H1 (cell line): ENCODE measurements at regions not wholly inside any gene's neighbourhood (a gene's known extent, or its start where the extent isn't known, plus 50 kb on each side); places are given as distances from the start of the nearest gene placed in this dataset.

ENCODE experiments used
- CTCF ChIA-PET: fragments of 300-600 bp; sonication (Branson Sonifier 250); formaldehyde crosslinking; loops from one replicate; lab custom pipeline; 2021; ENCODE audit not compliant: partially characterized antibody; lab: Charles Lee
- POLR2A ChIA-PET: fragments of 300-600 bp; sonication (Branson Sonifier 250); formaldehyde crosslinking; loops from one replicate; lab custom pipeline; 2021; ENCODE audit warnings: inconsistent platforms; ENCODE audit not compliant: partially characterized antibody; lab: Charles Lee
- DNase-seq, 2 experiments: peaks; one replicate each; pipeline versions ENCODE4 v3.0.0 to v3.0.0-alpha.2; 2010 to 2022; ENCODE audit warnings: low spot score in 2 of 2, low read depth in 1 of 2, mixed read lengths in 1 of 2
- FAIRE-seq: peaks from 2 replicates; lab custom pipeline; 2011; peaks lifted over from hg19 to GRCh38; lab: Jason Lieb, UNC
- H2AFZ ChIP-seq: 2 replicates; pipeline ENCODE4 v1.8.1; 2012; ENCODE audit warnings: low read length, inconsistent platforms
- H2AK5ac ChIP-seq: 2 replicates; pipeline ENCODE4 v1.6.1; 2013; ENCODE audit warnings: low read depth, low read length
- H2BK120ac ChIP-seq: replicated peaks from 2 replicates; pipeline ENCODE3; 2013; ENCODE audit warnings: low read depth, low read length, inconsistent platforms
- H2BK12ac ChIP-seq: 2 replicates; pipeline ENCODE4 v1.6.1; 2013; ENCODE audit warnings: low read depth, low read length
- H2BK15ac ChIP-seq: 2 replicates; pipeline ENCODE4 v1.6.1; 2013; ENCODE audit warnings: low read length
- H2BK20ac ChIP-seq: 2 replicates; pipeline ENCODE4 v1.6.1; 2013; ENCODE audit warnings: low read length
- H2BK5ac ChIP-seq: 2 replicates; pipeline ENCODE4 v1.6.1; 2013; ENCODE audit warnings: low read depth, low read length
- H3K14ac ChIP-seq: 2 replicates; pipeline ENCODE4 v1.6.1; 2013; ENCODE audit warnings: inconsistent platforms; ENCODE audit not compliant: insufficient read length
- H3K18ac ChIP-seq: 2 replicates; pipeline ENCODE4 v1.6.1; 2013; ENCODE audit warnings: low read length; ENCODE audit errors: extremely low read depth
- H3K23ac ChIP-seq: 2 replicates; pipeline ENCODE4 v1.6.1; 2013; ENCODE audit warnings: inconsistent platforms; ENCODE audit not compliant: insufficient read length
- H3K23me2 ChIP-seq: 2 replicates; pipeline ENCODE4 v1.6.1; 2013; ENCODE audit warnings: low read depth, low read length
- H3K27ac ChIP-seq: 2 replicates; pipeline ENCODE4 v1.6.1; 2011; ENCODE audit warnings: low read depth, low read length, inconsistent platforms
- H3K27me3 ChIP-seq, 4 experiments: replicated peaks in 1 of 4; 1 replicate in 1 of 4; 2 replicates in 3 of 4; pipeline versions ENCODE4 v1.6.1 to v1.8.1; 2011 to 2013; ENCODE audit warnings: low read length in 3 of 4, mild to moderate bottlenecking in 3 of 4, inconsistent platforms in 2 of 4, mixed read lengths in 2 of 4, moderate library complexity in 1 of 4; ENCODE audit not compliant: control insufficient read depth in 3 of 4, insufficient read depth in 3 of 4; ENCODE audit errors: extremely low read depth in 1 of 4
- H3K36me3 ChIP-seq, 4 experiments: 2 replicates each; pipeline versions ENCODE4 v1.6.1 to v1.8.1; 2011 to 2013; ENCODE audit warnings: mild to moderate bottlenecking in 4 of 4, low read length in 3 of 4, moderate library complexity in 2 of 4, control low read depth in 1 of 4, inconsistent platforms in 1 of 4; ENCODE audit not compliant: insufficient read depth in 4 of 4, control insufficient read depth in 2 of 4
- H3K4ac ChIP-seq: replicated peaks from 2 replicates; pipeline ENCODE3; 2013; ENCODE audit warnings: low read length, low read depth, mixed read lengths, inconsistent platforms; ENCODE audit not compliant: insufficient read length
- H3K4me1 ChIP-seq, 4 experiments: replicated peaks in 1 of 4; 1 replicate in 1 of 4; 2 replicates in 3 of 4; pipeline versions ENCODE4 v1.6.1 to v1.8.1; 2011 to 2013; ENCODE audit warnings: low read length in 3 of 4, inconsistent platforms in 2 of 4, mixed read lengths in 1 of 4; ENCODE audit not compliant: insufficient read depth in 4 of 4, control insufficient read depth in 3 of 4
- H3K4me2 ChIP-seq, 2 experiments: 2 replicates each; pipeline versions ENCODE4 v1.6.1 to v1.8.1; 2011 to 2013; ENCODE audit warnings: low read depth in 2 of 2, low read length in 2 of 2, control low read depth in 1 of 2, inconsistent platforms in 1 of 2, mild to moderate bottlenecking in 1 of 2; ENCODE audit not compliant: insufficient read depth in 1 of 2
- H3K4me3 ChIP-seq, 4 experiments: fragments of 200-600, 300-600 bp in 1 of 4; sonication (generic), shearing (Covaris generic), sonication (Bioruptor Twin) in 1 of 4; 2 replicates each; pipeline versions ENCODE4 v1.5.1 to v1.8.1; 2011 to 2016; ENCODE audit warnings: low read length in 4 of 4, low read depth in 3 of 4, control low read depth in 2 of 4, inconsistent platforms in 2 of 4, mild to moderate bottlenecking in 2 of 4, mixed read lengths in 1 of 4, moderate library complexity in 1 of 4; ENCODE audit not compliant: insufficient read depth in 2 of 4; ENCODE audit errors: extremely low read depth in 1 of 4
- H3K56ac ChIP-seq: replicated peaks from 2 replicates; pipeline ENCODE3; 2013; ENCODE audit warnings: low read depth, mild to moderate bottlenecking, mixed read lengths, low read length, inconsistent platforms; ENCODE audit not compliant: insufficient read length
- H3K79me1 ChIP-seq: 2 replicates; pipeline ENCODE4 v1.6.1; 2013; ENCODE audit warnings: low read depth, low read length, control low read depth
- H3K79me2 ChIP-seq, 2 experiments: 2 replicates each; pipeline versions ENCODE4 v1.6.1 to v1.8.1; 2012 to 2013; ENCODE audit warnings: low read length in 2 of 2, mild to moderate bottlenecking in 2 of 2, inconsistent platforms in 1 of 2; ENCODE audit not compliant: insufficient read depth in 2 of 2, control insufficient read depth in 1 of 2
- H3K9ac ChIP-seq, 4 experiments: replicated peaks in 1 of 4; 1 replicate in 1 of 4; 2 replicates in 3 of 4; pipeline versions ENCODE4 v1.6.1 to v1.8.1; 2011 to 2013; ENCODE audit warnings: low read depth in 3 of 4, low read length in 3 of 4, control low read depth in 2 of 4, mild to moderate bottlenecking in 2 of 4, moderate library complexity in 2 of 4, inconsistent platforms in 1 of 4; ENCODE audit errors: extremely low read depth in 1 of 4
- H3K9me3 ChIP-seq, 2 experiments: 2 replicates each; pipeline versions ENCODE4 v1.6.1 to v1.8.1; 2012 to 2013; ENCODE audit warnings: mild to moderate bottlenecking in 2 of 2, moderate library complexity in 2 of 2, control low read depth in 1 of 2, inconsistent platforms in 1 of 2, low read depth in 1 of 2, low read length in 1 of 2, mixed read lengths in 1 of 2; ENCODE audit not compliant: insufficient read depth in 2 of 2
- H4K20me1 ChIP-seq, 2 experiments: replicated peaks in 1 of 2; 2 replicates each; pipeline versions ENCODE3 to v1.8.1; 2011 to 2013; ENCODE audit warnings: inconsistent platforms in 2 of 2, low read length in 2 of 2, mild to moderate bottlenecking in 1 of 2; ENCODE audit not compliant: insufficient read depth in 2 of 2, control insufficient read depth in 1 of 2
- H4K5ac ChIP-seq: 2 replicates; pipeline ENCODE4 v1.6.1; 2013; ENCODE audit warnings: low read length, low read depth, mixed read lengths, inconsistent platforms; ENCODE audit not compliant: insufficient read length
- H4K8ac ChIP-seq: 2 replicates; pipeline ENCODE4 v1.8.0; 2013; ENCODE audit warnings: mild to moderate bottlenecking, moderate library complexity, low read length, inconsistent platforms; ENCODE audit not compliant: insufficient read depth; ENCODE audit errors: extremely low read depth
- H4K91ac ChIP-seq: replicated peaks from 2 replicates; pipeline ENCODE3; 2013; ENCODE audit warnings: low read length, mixed read lengths, inconsistent platforms; ENCODE audit not compliant: insufficient read length
- ATF3 ChIP-seq: IDR thresholded peaks from 2 replicates; pipeline ENCODE4 v1.6.1; 2011; ENCODE audit warnings: low read depth, mild to moderate bottlenecking, low read length; ENCODE audit not compliant: insufficient read depth
- EP300 ChIP-seq, 2 experiments: IDR thresholded peaks; 1 replicate in 1 of 2; 2 replicates in 1 of 2; pipeline ENCODE4 v1.6.1; 2011 to 2012; ENCODE audit warnings: low read depth in 2 of 2, low read length in 2 of 2, mild to moderate bottlenecking in 2 of 2, borderline replicate concordance in 1 of 2, inconsistent platforms in 1 of 2, moderate library complexity in 1 of 2
- KDM5A ChIP-seq: fragments of 200-600 bp; IDR thresholded peaks from 2 replicates; pipeline ENCODE4 v1.7.1; 2012; ENCODE audit warnings: mild to moderate bottlenecking, low read length, inconsistent platforms, mixed read lengths
- NRF1 ChIP-seq: IDR thresholded peaks from 2 replicates; pipeline ENCODE4 v1.6.1; 2011; ENCODE audit warnings: mild to moderate bottlenecking, low read depth, low read length, improper control_type of control experiment
- RBBP5 ChIP-seq: IDR thresholded peaks from 2 replicates; pipeline ENCODE4 v1.7.1; 2012; ENCODE audit warnings: low read depth, mild to moderate bottlenecking, inconsistent platforms, low read length, moderate library complexity, borderline replicate concordance
- TBP ChIP-seq: IDR thresholded peaks from 2 replicates; pipeline ENCODE4 v1.6.1; 2011; ENCODE audit warnings: low read depth, low read length, improper control_type of control experiment

GRCh38 chr14:28488684-28489083, 277.9 kb upstream of the FOXG1 start:
- POLR2A ChIA-PET = no interaction called here
- no peaks in the 10 kb centered on the region for H4K20me1 ChIP-seq
- no peak overlapping the region for H4K8ac ChIP-seq
- no peaks in the 10 kb centered on the region for H3K79me1 ChIP-seq
- H4K91ac ChIP-seq = no peak overlapping the region
- H2BK120ac ChIP-seq = no peak overlapping the region
- H3K23ac ChIP-seq = no peak overlapping the region
- H2BK12ac ChIP-seq = no peak overlapping the region
- H3K4me1 ChIP-seq = no peaks in the 10 kb centered on the region
- H3K27ac ChIP-seq = no peak overlapping the region
- no peaks in the 10 kb centered on the region for H3K23me2 ChIP-seq
- FAIRE-seq = no peak
- DNase-seq = no peak
- no peak overlapping the region for H3K4ac ChIP-seq
- no peak overlapping the region for H2BK5ac ChIP-seq
- no peaks in the 10 kb centered on the region for H3K27me3 ChIP-seq
- TF ChIP-seq RBBP5 = no peak
- TF ChIP-seq TBP = no peak
- no peak for TF ChIP-seq ATF3
- no peak for TF ChIP-seq KDM5A
- no peak for TF ChIP-seq NRF1
- no peak for TF ChIP-seq EP300 (IDR thresholded peaks at IDR 0.05; ENCODE audit: borderline replicate concordance in 1 of 2, low read depth in 2 of 2, low read length in 2 of 2)
- TF ChIP-seq, all 59 proteins: peak for 0
- no peak overlapping the region for H4K5ac ChIP-seq
- no peak overlapping the region for H3K56ac ChIP-seq
- no peak overlapping the region for H2AK5ac ChIP-seq
- H3K9me3 ChIP-seq = no peaks in the 10 kb centered on the region
- H3K9ac ChIP-seq = no peak overlapping the region
- CTCF ChIA-PET = no interaction called here
- no peak overlapping the region for H3K4me2 ChIP-seq
- H3K36me3 ChIP-seq = no peaks in the 10 kb centered on the region
- no peaks in the 10 kb centered on the region for H3K79me2 ChIP-seq
- H2BK20ac ChIP-seq = no peak overlapping the region
- H2AFZ ChIP-seq = no peak overlapping the region
- no peak overlapping the region for H3K14ac ChIP-seq
- H2BK15ac ChIP-seq = no peak overlapping the region
- H3K18ac ChIP-seq = no peak overlapping the region
- H3K4me3 ChIP-seq = no peak overlapping the region
